B cell (primary cell): ENCODE measurements at regions not wholly inside any gene's neighbourhood (a gene's known extent, or its start where the extent isn't known, plus 50 kb on each side); places are given as distances from the start of the nearest gene placed in this dataset.

ENCODE experiments used
- ATAC-seq: fragments of 200-7000 bp; cut with Tn5 transposase; one replicate; pipeline ENCODE4 v1.10.0; 2021; ENCODE audit warnings: low read depth, mild to moderate bottlenecking, moderate number of reproducible peaks, moderate library complexity
- CTCF ChIA-PET: fragments of 350-600 bp; sonication (Branson Sonifier 250); formaldehyde crosslinking; loops from one replicate; lab custom pipeline; 2021; ENCODE audit warnings: antibody characterized with exemption, inconsistent platforms; lab: Charles Lee
- POLR2A ChIA-PET: fragments of 350-600 bp; sonication (Branson Sonifier 250); formaldehyde crosslinking; loops from one replicate; lab custom pipeline; 2021; ENCODE audit warnings: antibody characterized with exemption; lab: Charles Lee
- DNase-seq: peaks from one replicate; pipeline ENCODE4 v3.0.0; 2013
- H2AFZ ChIP-seq: 2 replicates; pipeline ENCODE4 v1.6.1; 2012; ENCODE audit warnings: mild to moderate bottlenecking, low read depth, low read length; ENCODE audit not compliant: insufficient read depth, poor library complexity, severe bottlenecking
- H3K27ac ChIP-seq, 2 donors: 1 replicate in 1 of 2; 2 replicates in 1 of 2; pipeline ENCODE4 v1.5.1; 2012 to 2013; ENCODE audit warnings: low read length in 2 of 2, mild to moderate bottlenecking in 2 of 2, moderate library complexity in 1 of 2
- H3K27me3 ChIP-seq, 4 experiments: fragments of 200-600 bp in 1 of 4; sonication (generic) in 1 of 4; replicated peaks in 1 of 4; 1 replicate in 2 of 4; 2 replicates in 2 of 4; pipeline versions ENCODE4 v1.6.1 to v1.7.0; 2013 to 2016; ENCODE audit warnings: low read length in 3 of 4, mild to moderate bottlenecking in 2 of 4, mixed read lengths in 1 of 4, moderate library complexity in 1 of 4; ENCODE audit not compliant: insufficient read depth in 4 of 4, control insufficient read depth in 3 of 4; ENCODE audit errors: control extremely low read depth in 1 of 4
- H3K36me3 ChIP-seq, 2 experiments: replicated peaks in 1 of 2; 1 replicate in 1 of 2; 2 replicates in 1 of 2; pipeline versions ENCODE4 v1.6.1 to v1.7.1; 2013; ENCODE audit warnings: low read length in 1 of 2; ENCODE audit not compliant: insufficient read depth in 2 of 2, control insufficient read depth in 1 of 2; ENCODE audit errors: control extremely low read depth in 1 of 2, extremely low read depth in 1 of 2
- H3K4me1 ChIP-seq, 2 donors: fragments of 200-600 bp in 1 of 2; sonication (generic) in 1 of 2; 1 replicate in 1 of 2; 2 replicates in 1 of 2; pipeline versions ENCODE4 v1.5.1 to v1.6.1; 2013 to 2017; ENCODE audit warnings: low read length in 2 of 2; ENCODE audit not compliant: control insufficient read depth in 2 of 2, insufficient read depth in 2 of 2
- H3K4me2 ChIP-seq: replicated peaks from 2 replicates; pipeline ENCODE3; 2012; ENCODE audit warnings: mild to moderate bottlenecking, low read depth, low read length; ENCODE audit not compliant: poor library complexity, severe bottlenecking
- H3K4me3 ChIP-seq, 5 experiments: fragments of 200-600 bp in 1 of 5; sonication (generic) in 1 of 5; 1 replicate in 3 of 5; 2 replicates in 2 of 5; pipeline versions ENCODE4 v1.5.1 to v1.7.0; 2011 to 2016; ENCODE audit warnings: low read length in 4 of 5, mild to moderate bottlenecking in 4 of 5, low read depth in 2 of 5, control low read depth in 1 of 5, moderate library complexity in 1 of 5; ENCODE audit not compliant: insufficient read depth in 1 of 5; ENCODE audit errors: control extremely low read depth in 1 of 5, extremely low read depth in 1 of 5
- H3K79me2 ChIP-seq: fragments of 200-600 bp; sonication (generic); one replicate; pipeline ENCODE4 v1.6.0; 2016; ENCODE audit warnings: low read length; ENCODE audit not compliant: control insufficient read depth, insufficient read depth
- H3K9ac ChIP-seq: fragments of 200-600 bp; sonication (generic); 2 replicates; pipeline ENCODE4 v1.6.1; 2017; ENCODE audit warnings: mild to moderate bottlenecking, low read length, moderate library complexity
- H3K9me3 ChIP-seq, 3 donors: one replicate each; pipeline versions ENCODE4 v1.6.1 to v1.7.1; 2013; ENCODE audit warnings: low read length in 2 of 3; ENCODE audit not compliant: control insufficient read depth in 2 of 3, insufficient read depth in 1 of 3; ENCODE audit errors: control extremely low read depth in 1 of 3
- H4K20me1 ChIP-seq: 2 replicates; pipeline ENCODE4 v1.6.0; 2012; ENCODE audit warnings: mild to moderate bottlenecking, low read length; ENCODE audit not compliant: insufficient read depth, control insufficient read depth, poor library complexity, severe bottlenecking
- H3K27ac Mint-ChIP-seq: one replicate; pipeline ENCODE4 v1.8.0; 2021; ENCODE audit warnings: mixed read lengths
- H3K27me3 Mint-ChIP-seq: one replicate; pipeline ENCODE4 v1.8.0; 2021; ENCODE audit warnings: mixed read lengths
- H3K4me1 Mint-ChIP-seq: one replicate; pipeline ENCODE4 v1.8.0; 2021; ENCODE audit warnings: mixed read lengths
- H3K4me3 Mint-ChIP-seq: one replicate; pipeline ENCODE4 v1.8.0; 2021; ENCODE audit warnings: mixed read lengths
- H3K9me3 Mint-ChIP-seq: one replicate; pipeline ENCODE4 v1.8.0; 2022; ENCODE audit warnings: mixed read lengths; ENCODE audit not compliant: insufficient read depth
- CTCF ChIP-seq: fragments of 200-600 bp; IDR thresholded peaks from one replicate; pipeline ENCODE4 v1.8.0; 2022; ENCODE audit warnings: antibody characterized with exemption, mild to moderate bottlenecking
- EZH2 ChIP-seq: IDR thresholded peaks from 2 replicates; pipeline ENCODE4 v1.6.1; 2012; ENCODE audit warnings: borderline replicate concordance, low read depth, mild to moderate bottlenecking, moderate library complexity, low read length; ENCODE audit not compliant: insufficient read depth, poor library complexity, severe bottlenecking
- WGBS: methylation state at CpG from one replicate; pipeline ENCODE4 v1.1.5; 2013; ENCODE audit warnings: missing lambda C conversion rate; ENCODE audit not compliant: insufficient coverage; 5-methylcytosine and 5-hydroxymethylcytosine counted together
- intact Hi-C: fragments of 100-400 bp; cut with micrococcal nuclease; formaldehyde crosslinking; loops from one replicate; pipeline ENCODE4 v1.10.0; 2022

GRCh38 chr5:135279328-135279727, 119.7 kb downstream of the MACROH2A1 start:
- H2AFZ ChIP-seq, result no peak overlapping the region
- ChIA-PET CTCF (no interaction called here), POLR2A (no interaction called here)
- no peaks in the 10 kb centered on the region for H3K79me2 ChIP-seq
- Mint-ChIP-seq H3K4me3 (no peak overlapping the region), H3K4me1 (peaks cover 3% of the 10 kb centered on the region), H3K27me3 (peaks cover 11% of the 10 kb centered on the region), H3K9me3 (peaks cover 3% of the 10 kb centered on the region), H3K27ac (no peak overlapping the region)
- intact Hi-C loops, result no loop called here
- ATAC-seq (no peak), DNase-seq (no peak)
- H3K4me1 ChIP-seq, result no peaks in the 10 kb centered on the region
- no peaks in the 10 kb centered on the region for H3K9me3 ChIP-seq
- H3K27ac ChIP-seq, result no peak overlapping the region
- 100% methylated on average over 1 of the region's 4 CpGs for WGBS
- H3K36me3 ChIP-seq, result no peaks in the 10 kb centered on the region
- H3K9ac ChIP-seq, result no peak overlapping the region
- peaks cover 0 to 3% (median 0%) of the 10 kb centered on the region in 4 experiments for H3K27me3 ChIP-seq
- H3K4me3 ChIP-seq, result no peak overlapping the region
- TF ChIP-seq CTCF (no peak), EZH2 (no peak)
- H3K4me2 ChIP-seq, result no peak overlapping the region
- no peaks in the 10 kb centered on the region for H4K20me1 ChIP-seq

GRCh38 chr5:135276151-135276550, 122.9 kb downstream of the MACROH2A1 start:
- POLR2A ChIA-PET, result interaction anchor here (0.7 kb wide), 1 partner anchor 11 kb away, joined by 3 read pairs; no protein-coding TSS in a partner anchor
- H3K9me3 Mint-ChIP-seq, result no peaks in the 10 kb centered on the region
- H3K4me3 Mint-ChIP-seq, result no peak overlapping the region

More at GRCh38 chr5:135276151-135276550, 122.9 kb downstream of the MACROH2A1 start:
- H3K36me3 ChIP-seq, result no peaks in the 10 kb centered on the region
- H3K27me3 ChIP-seq, result no peaks in the 10 kb centered on the region
- Mint-ChIP-seq H3K27ac (no peak overlapping the region), H3K4me1 (no peaks in the 10 kb centered on the region), H3K27me3 (no peaks in the 10 kb centered on the region)
- intact Hi-C loops, result no loop called here
- H3K4me3 ChIP-seq, result no peak overlapping the region
- no peak overlapping the region for H2AFZ ChIP-seq
- 80% methylated on average over 5 of the region's 6 CpGs for WGBS
- no peaks in the 10 kb centered on the region for H3K79me2 ChIP-seq
- H3K4me2 ChIP-seq, result no peak overlapping the region
- H4K20me1 ChIP-seq, result no peaks in the 10 kb centered on the region
- no peaks in the 10 kb centered on the region for H3K4me1 ChIP-seq
- no peak for TF ChIP-seq CTCF
- H3K27ac ChIP-seq, result no peak overlapping the region
- ATAC-seq (no peak), DNase-seq (no peak)
- CTCF ChIA-PET, result no interaction called here
- H3K9me3 ChIP-seq, result peaks cover 0 to 4% (median 0%) of the 10 kb centered on the region in 3 donors
- no peak overlapping the region for H3K9ac ChIP-seq
